Karpas-422 (cell line): ENCODE measurements at regions not wholly inside any gene's neighbourhood (a gene's known extent, or its start where the extent isn't known, plus 50 kb on each side); places are given as distances from the start of the nearest gene placed in this dataset.

ENCODE experiments used
- DNase-seq: peaks from one replicate; pipeline ENCODE4 v3.0.0-alpha.2; 2015
- H2AFZ ChIP-seq: fragments of 200-600 bp; sonication (generic); 2 replicates; pipeline ENCODE4 v1.6.1; 2014; ENCODE audit warnings: antibody characterized with exemption, low read length, mixed read lengths
- H3K27ac ChIP-seq: fragments of 200-600 bp; sonication (generic); 2 replicates; pipeline ENCODE4 v1.5.1; 2014; ENCODE audit warnings: mild to moderate bottlenecking, low read length, moderate library complexity
- H3K27me3 ChIP-seq: fragments of 200-600 bp; sonication (generic); 2 replicates; pipeline ENCODE4 v1.6.1; 2014; ENCODE audit warnings: low read length, mixed read lengths
- H3K36me3 ChIP-seq: fragments of 200-600 bp; sonication (generic); 2 replicates; pipeline ENCODE4 v1.6.1; 2014; ENCODE audit warnings: low read length, mixed read lengths; ENCODE audit not compliant: insufficient read depth
- H3K4me1 ChIP-seq: fragments of 200-600 bp; sonication (generic); 2 replicates; pipeline ENCODE4 v1.6.1; 2014; ENCODE audit warnings: mild to moderate bottlenecking, low read length, mixed read lengths
- H3K4me2 ChIP-seq: fragments of 200-600 bp; sonication (generic); 2 replicates; pipeline ENCODE4 v1.6.1; 2014; ENCODE audit warnings: low read length, low read depth, mild to moderate bottlenecking; ENCODE audit not compliant: poor library complexity, severe bottlenecking
- H3K4me3 ChIP-seq: fragments of 200-600 bp; sonication (generic); 2 replicates; pipeline ENCODE4 v1.5.1; 2014; ENCODE audit warnings: mild to moderate bottlenecking, antibody characterized with exemption, low read length, mixed read lengths
- H3K79me2 ChIP-seq: fragments of 200-600 bp; sonication (generic); 2 replicates; pipeline ENCODE4 v1.6.1; 2014; ENCODE audit warnings: mild to moderate bottlenecking, low read length, mixed read lengths
- H3K9ac ChIP-seq: fragments of 200-600 bp; sonication (generic); 2 replicates; pipeline ENCODE4 v1.6.0; 2014; ENCODE audit warnings: low read length
- H3K9me2 ChIP-seq: fragments of 200-600 bp; sonication (generic), shearing (Covaris generic); replicated peaks from 2 replicates; pipeline ENCODE4 v1.6.0; 2014; ENCODE audit warnings: mild to moderate bottlenecking, low read length, moderate library complexity; ENCODE audit not compliant: insufficient read depth
- H3K9me3 ChIP-seq: fragments of 300-700, 200-600 bp; sonication (generic); 2 replicates; pipeline ENCODE4 v1.6.1; 2014; ENCODE audit warnings: low read length, mixed read lengths
- H4K20me1 ChIP-seq: fragments of 200-600 bp; sonication (generic); 2 replicates; pipeline ENCODE4 v1.6.1; 2014; ENCODE audit warnings: mild to moderate bottlenecking, antibody characterized with exemption, low read length, low read depth; ENCODE audit not compliant: insufficient read depth

GRCh38 chr11:24153337-24153736, 343.5 kb upstream of the LUZP2 start:
- Histone ChIP-seq H3K4me3 (no peak overlapping the region), H3K9me2 (no peaks in the 10 kb centered on the region), H3K79me2 (no peaks in the 10 kb centered on the region), H3K36me3 (no peaks in the 10 kb centered on the region), H3K9ac (no peak overlapping the region), H3K27ac (no peak overlapping the region), H3K9me3 (peaks cover 20% of the 10 kb centered on the region), H4K20me1 (no peaks in the 10 kb centered on the region), H3K27me3 (no peaks in the 10 kb centered on the region), H2AFZ (no peak overlapping the region), H3K4me1 (no peaks in the 10 kb centered on the region), H3K4me2 (no peak overlapping the region)
- DNase-seq = no peak

GRCh38 chr11:24155792-24156191, 341.1 kb upstream of the LUZP2 start:
- no peaks in the 10 kb centered on the region for H3K9me2 ChIP-seq
- no peaks in the 10 kb centered on the region for H3K36me3 ChIP-seq
- H3K4me3 ChIP-seq = no peak overlapping the region

GRCh38 chr11:24157316-24157715, 339.5 kb upstream of the LUZP2 start:
- H3K79me2 ChIP-seq = no peaks in the 10 kb centered on the region

More at GRCh38 chr11:24155792-24156191, 341.1 kb upstream of the LUZP2 start:
- no peak overlapping the region for H2AFZ ChIP-seq
- H3K9me3 ChIP-seq = peaks cover 13% of the 10 kb centered on the region
- DNase-seq = no peak
- no peak overlapping the region for H3K9ac ChIP-seq
- no peaks in the 10 kb centered on the region for H3K79me2 ChIP-seq
- H4K20me1 ChIP-seq = no peaks in the 10 kb centered on the region
- H3K27ac ChIP-seq = no peak overlapping the region
- H3K4me2 ChIP-seq = no peak overlapping the region
- no peaks in the 10 kb centered on the region for H3K27me3 ChIP-seq
- no peaks in the 10 kb centered on the region for H3K4me1 ChIP-seq

GRCh38 chr11:24161587-24161986, 335.3 kb upstream of the LUZP2 start:
- no peak for DNase-seq
- no peaks in the 10 kb centered on the region for H3K4me1 ChIP-seq

More at GRCh38 chr11:24157316-24157715, 339.5 kb upstream of the LUZP2 start:
- Histone ChIP-seq H4K20me1 (no peaks in the 10 kb centered on the region), H3K27ac (no peak overlapping the region), H3K4me1 (no peaks in the 10 kb centered on the region), H3K9me3 (peaks cover 13% of the 10 kb centered on the region), H3K4me2 (no peak overlapping the region), H3K9me2 (no peaks in the 10 kb centered on the region), H3K36me3 (no peaks in the 10 kb centered on the region), H3K4me3 (no peak overlapping the region), H2AFZ (no peak overlapping the region), H3K9ac (no peak overlapping the region), H3K27me3 (no peaks in the 10 kb centered on the region)
- DNase-seq = no peak

GRCh38 chr11:24163146-24163545, 333.7 kb upstream of the LUZP2 start:
- DNase-seq = no peak
- Histone ChIP-seq H3K79me2 (no peaks in the 10 kb centered on the region), H3K9me2 (no peaks in the 10 kb centered on the region), H3K9me3 (peaks cover 6% of the 10 kb centered on the region; the same call in 1 of the 2 replicates), H3K9ac (no peak overlapping the region), H3K4me2 (no peak overlapping the region), H3K4me1 (no peaks in the 10 kb centered on the region), H3K27me3 (no peaks in the 10 kb centered on the region), H4K20me1 (no peaks in the 10 kb centered on the region), H3K36me3 (no peaks in the 10 kb centered on the region), H3K27ac (no peak overlapping the region), H3K4me3 (no peak overlapping the region), H2AFZ (no peak overlapping the region)

More at GRCh38 chr11:24161587-24161986, 335.3 kb upstream of the LUZP2 start:
- H3K9ac ChIP-seq = no peak overlapping the region
- H3K36me3 ChIP-seq = no peaks in the 10 kb centered on the region
- H3K27me3 ChIP-seq = no peaks in the 10 kb centered on the region
- H3K4me3 ChIP-seq = no peak overlapping the region
- H3K9me3 ChIP-seq = peaks cover 7% of the 10 kb centered on the region; the same call in 1 of the 2 replicates
- H3K4me2 ChIP-seq = no peak overlapping the region
- no peaks in the 10 kb centered on the region for H3K79me2 ChIP-seq
- no peak overlapping the region for H2AFZ ChIP-seq
- no peaks in the 10 kb centered on the region for H4K20me1 ChIP-seq
- H3K9me2 ChIP-seq = no peaks in the 10 kb centered on the region
- no peak overlapping the region for H3K27ac ChIP-seq

- no peak overlapping the region for H3K27ac ChIP-seq
- H4K20me1 ChIP-seq = no peaks in the 10 kb centered on the region
- no peak overlapping the region for H2AFZ ChIP-seq
- H3K4me1 ChIP-seq = no peaks in the 10 kb centered on the region
- H3K9ac ChIP-seq = no peak overlapping the region
- no peaks in the 10 kb centered on the region for H3K36me3 ChIP-seq
- no peak overlapping the region for H3K4me2 ChIP-seq
- H3K27me3 ChIP-seq = no peaks in the 10 kb centered on the region
- H3K4me3 ChIP-seq = no peak overlapping the region
- no peaks in the 10 kb centered on the region for H3K9me2 ChIP-seq
- no peaks in the 10 kb centered on the region for H3K79me2 ChIP-seq
- peaks cover 6% of the 10 kb centered on the region; the same call in 1 of the 2 replicates for H3K9me3 ChIP-seq
- no peak for DNase-seq
Observed at GRCh38 chr11:24163841-24164240, 333.0 kb upstream of the LUZP2 start.

- Histone ChIP-seq H3K27ac (no peak overlapping the region), H4K20me1 (no peaks in the 10 kb centered on the region), H3K9me2 (no peaks in the 10 kb centered on the region), H2AFZ (no peak overlapping the region), H3K36me3 (no peaks in the 10 kb centered on the region), H3K9ac (no peak overlapping the region), H3K4me2 (no peak overlapping the region), H3K79me2 (no peaks in the 10 kb centered on the region), H3K4me3 (no peak overlapping the region), H3K27me3 (no peaks in the 10 kb centered on the region), H3K4me1 (no peaks in the 10 kb centered on the region), H3K9me3 (peaks cover 14% of the 10 kb centered on the region; the same call in 1 of the 2 replicates)
- DNase-seq = no peak
Observed at GRCh38 chr11:24171869-24172268, 325.0 kb upstream of the LUZP2 start.

- Histone ChIP-seq H3K9ac (no peak overlapping the region), H2AFZ (no peak overlapping the region), H4K20me1 (no peaks in the 10 kb centered on the region), H3K27me3 (no peaks in the 10 kb centered on the region), H3K4me2 (no peak overlapping the region), H3K4me3 (no peak overlapping the region), H3K9me2 (0 out of 2 replicates have a peak, but pooled peaks cover 3% of the 10 kb centered on the region), H3K9me3 (peaks cover 19% of the 10 kb centered on the region), H3K79me2 (no peaks in the 10 kb centered on the region), H3K36me3 (no peaks in the 10 kb centered on the region), H3K27ac (no peak overlapping the region), H3K4me1 (no peaks in the 10 kb centered on the region)
- DNase-seq = no peak
Observed at GRCh38 chr11:24181395-24182047, 315.3 kb upstream of the LUZP2 start.
